ENCODE measurements at regions not wholly inside any gene's neighbourhood (a gene's known extent, or its start where the extent isn't known, plus 50 kb on each side); places are given as distances from the start of the nearest gene placed in this dataset.

DNA sequence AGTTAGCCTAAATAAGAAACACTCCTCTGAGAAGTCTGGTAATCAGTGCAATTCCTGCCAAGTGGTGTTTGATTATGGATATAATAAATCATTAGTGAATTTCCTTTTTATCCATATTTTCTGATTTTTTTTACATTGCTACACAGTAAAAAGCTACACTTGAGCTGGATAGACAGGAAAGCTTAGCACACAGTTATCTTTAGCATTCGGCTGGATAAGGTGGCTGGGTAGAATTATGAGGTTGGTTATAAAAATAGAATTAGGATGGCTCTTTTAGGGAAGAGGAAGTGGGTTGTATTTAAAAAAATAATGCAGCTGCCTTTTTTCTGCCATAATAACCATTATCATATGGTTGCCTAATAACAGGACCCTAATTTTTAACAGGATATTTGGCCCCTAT is 460.6 kb downstream of the NAF1 start:
- H3K9me3 ChIP-seq: no peaks in the 10 kb centered on the region
- no peak overlapping the region for H3K27ac ChIP-seq
- H3K4me1 ChIP-seq: no peaks in the 10 kb centered on the region
- 33 to 66% methylated on average over 1 of the region's 1 CpG for WGBS, 2 donors
- H3K4me3 ChIP-seq: no peak overlapping the region
- DNase-seq: no peak
- H3K36me3 ChIP-seq: no peaks in the 10 kb centered on the region
- intact Hi-C loops (cut with DNase I): no loop called here
- no peaks in the 10 kb centered on the region for H3K27me3 ChIP-seq
- TF ChIP-seq EP300 (IDR thresholded peaks at IDR 0.05) (no peak), POLR2AphosphoS5 (IDR thresholded peaks at IDR 0.05) (no peak), POLR2A (IDR thresholded peaks at IDR 0.05) (no peak)
- TF ChIP-seq, protein P1, sequence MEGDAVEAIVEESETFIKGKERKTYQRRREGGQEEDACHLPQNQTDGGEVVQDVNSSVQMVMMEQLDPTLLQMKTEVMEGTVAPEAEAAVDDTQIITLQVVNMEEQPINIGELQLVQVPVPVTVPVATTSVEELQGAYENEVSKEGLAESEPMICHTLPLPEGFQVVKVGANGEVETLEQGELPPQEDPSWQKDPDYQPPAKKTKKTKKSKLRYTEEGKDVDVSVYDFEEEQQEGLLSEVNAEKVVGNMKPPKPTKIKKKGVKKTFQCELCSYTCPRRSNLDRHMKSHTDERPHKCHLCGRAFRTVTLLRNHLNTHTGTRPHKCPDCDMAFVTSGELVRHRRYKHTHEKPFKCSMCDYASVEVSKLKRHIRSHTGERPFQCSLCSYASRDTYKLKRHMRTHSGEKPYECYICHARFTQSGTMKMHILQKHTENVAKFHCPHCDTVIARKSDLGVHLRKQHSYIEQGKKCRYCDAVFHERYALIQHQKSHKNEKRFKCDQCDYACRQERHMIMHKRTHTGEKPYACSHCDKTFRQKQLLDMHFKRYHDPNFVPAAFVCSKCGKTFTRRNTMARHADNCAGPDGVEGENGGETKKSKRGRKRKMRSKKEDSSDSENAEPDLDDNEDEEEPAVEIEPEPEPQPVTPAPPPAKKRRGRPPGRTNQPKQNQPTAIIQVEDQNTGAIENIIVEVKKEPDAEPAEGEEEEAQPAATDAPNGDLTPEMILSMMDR (IDR thresholded peaks at IDR 0.05): no peak

DNA sequence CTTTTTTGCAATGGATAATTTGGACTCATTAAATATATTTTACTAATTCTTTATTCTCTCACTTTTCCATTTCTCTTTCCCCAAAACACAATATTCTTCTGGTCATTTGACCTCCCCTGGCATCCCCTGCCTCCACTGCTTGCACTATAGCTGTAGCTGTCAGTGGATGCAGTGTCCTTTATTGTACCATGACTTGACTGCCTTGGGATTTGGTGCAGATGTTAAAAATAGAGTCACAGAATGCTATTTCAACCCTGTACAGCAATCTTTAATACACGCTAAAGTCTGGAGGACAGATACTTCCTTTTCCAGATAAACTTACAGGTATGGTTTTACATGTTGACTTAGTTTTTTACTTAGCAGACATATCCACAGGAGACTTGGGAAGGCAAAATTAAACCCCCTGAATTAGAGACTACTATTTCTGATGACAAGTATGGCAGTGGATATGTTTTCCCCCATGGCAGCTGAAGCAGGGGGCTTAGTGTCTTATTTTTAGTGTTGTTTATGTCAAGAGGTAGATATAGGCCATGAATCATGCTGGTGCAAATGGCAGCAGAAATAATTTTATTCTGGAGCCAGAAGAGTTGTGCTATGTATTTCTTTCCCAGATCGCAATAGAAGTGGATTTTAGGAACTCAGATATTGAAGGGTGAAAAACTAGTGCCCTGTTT is 461.4 kb downstream of the NAF1 start:
- intact Hi-C loops (cut with DNase I): no loop called here
- WGBS, 2 donors: 82 to 86% methylated on average over 2 of the region's 2 CpGs
- Histone ChIP-seq H3K27ac (no peak overlapping the region), H3K27me3 (no peaks in the 10 kb centered on the region), H3K9me3 (no peaks in the 10 kb centered on the region), H3K4me3 (no peak overlapping the region), H3K4me1 (no peaks in the 10 kb centered on the region), H3K36me3 (no peaks in the 10 kb centered on the region)
- no peak for DNase-seq
- TF ChIP-seq POLR2AphosphoS5 (IDR thresholded peaks at IDR 0.05) (no peak), POLR2A (IDR thresholded peaks at IDR 0.05) (no peak), EP300 (IDR thresholded peaks at IDR 0.05) (no peak)
- TF ChIP-seq, protein P1 (IDR thresholded peaks at IDR 0.05): no peak

DNA sequence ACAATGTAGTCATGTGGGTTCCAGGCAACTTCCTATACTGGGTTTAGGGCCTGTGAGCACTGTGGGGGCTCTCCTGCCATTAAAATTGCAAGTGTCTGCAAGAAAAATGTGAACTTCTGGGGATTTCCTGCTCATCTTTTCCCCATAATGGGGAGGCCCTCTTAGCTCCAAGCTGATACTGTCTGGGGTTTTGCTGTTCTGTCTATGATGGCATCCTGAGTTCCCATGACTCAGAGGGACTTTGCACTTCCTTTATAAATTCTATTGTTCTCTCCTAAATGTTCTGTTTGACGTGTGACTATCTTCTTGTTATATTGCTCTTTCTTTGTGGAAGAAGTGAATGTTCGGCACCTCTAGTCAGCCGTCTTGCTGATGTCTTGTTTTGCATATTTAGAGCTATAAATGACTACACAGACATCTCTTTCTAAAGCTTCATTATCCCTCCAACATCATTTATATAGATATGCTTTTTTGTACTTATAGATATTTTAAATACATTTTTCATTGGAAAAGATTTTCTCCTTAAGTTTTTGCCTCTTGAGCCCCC is 465.8 kb downstream of the NAF1 start:
- no peaks in the 10 kb centered on the region for H3K4me1 ChIP-seq
- DNase-seq: no peak
- no peak overlapping the region for H3K4me3 ChIP-seq
- no peaks in the 10 kb centered on the region for H3K36me3 ChIP-seq
- H3K27ac ChIP-seq: no peak overlapping the region
- WGBS, 2 donors: 22 to 67% methylated on average over 3 of the region's 3 CpGs
- no peak for TF ChIP-seq POLR2AphosphoS5 (IDR thresholded peaks at IDR 0.05)
- TF ChIP-seq, protein P1 (IDR thresholded peaks at IDR 0.05): no peak
- no peak for TF ChIP-seq EP300 (IDR thresholded peaks at IDR 0.05)
- TF ChIP-seq POLR2A (IDR thresholded peaks at IDR 0.05): no peak
- H3K27me3 ChIP-seq: no peaks in the 10 kb centered on the region
- H3K9me3 ChIP-seq: peaks cover 0 to 4% (median 0%) of the 10 kb centered on the region in 4 donors
- intact Hi-C loops (cut with DNase I): no loop called here

GRCh38 chr4:162700358-162700757 is 466.3 kb downstream of the NAF1 start:
- Histone ChIP-seq H3K9me3 (peaks cover 0 to 4% (median 0%) of the 10 kb centered on the region in 4 donors), H3K27ac (no peak overlapping the region), H3K4me3 (no peak overlapping the region), H3K27me3 (no peaks in the 10 kb centered on the region), H3K36me3 (no peaks in the 10 kb centered on the region), H3K4me1 (no peaks in the 10 kb centered on the region)
- TF ChIP-seq, protein P1 (IDR thresholded peaks at IDR 0.05): no peak
- no peak for TF ChIP-seq POLR2AphosphoS5 (IDR thresholded peaks at IDR 0.05)
- no peak for TF ChIP-seq EP300 (IDR thresholded peaks at IDR 0.05)
- no peak for TF ChIP-seq POLR2A (IDR thresholded peaks at IDR 0.05)
- no peak for DNase-seq
- intact Hi-C loops (cut with DNase I): no loop called here
- WGBS, 2 donors: 82 to 85% methylated on average over 2 of the region's 2 CpGs
